ENCODE measurements at regions not wholly inside any gene's neighbourhood (a gene's known extent, or its start where the extent isn't known, plus 50 kb on each side); places are given as distances from the start of the nearest gene placed in this dataset.

DNA sequence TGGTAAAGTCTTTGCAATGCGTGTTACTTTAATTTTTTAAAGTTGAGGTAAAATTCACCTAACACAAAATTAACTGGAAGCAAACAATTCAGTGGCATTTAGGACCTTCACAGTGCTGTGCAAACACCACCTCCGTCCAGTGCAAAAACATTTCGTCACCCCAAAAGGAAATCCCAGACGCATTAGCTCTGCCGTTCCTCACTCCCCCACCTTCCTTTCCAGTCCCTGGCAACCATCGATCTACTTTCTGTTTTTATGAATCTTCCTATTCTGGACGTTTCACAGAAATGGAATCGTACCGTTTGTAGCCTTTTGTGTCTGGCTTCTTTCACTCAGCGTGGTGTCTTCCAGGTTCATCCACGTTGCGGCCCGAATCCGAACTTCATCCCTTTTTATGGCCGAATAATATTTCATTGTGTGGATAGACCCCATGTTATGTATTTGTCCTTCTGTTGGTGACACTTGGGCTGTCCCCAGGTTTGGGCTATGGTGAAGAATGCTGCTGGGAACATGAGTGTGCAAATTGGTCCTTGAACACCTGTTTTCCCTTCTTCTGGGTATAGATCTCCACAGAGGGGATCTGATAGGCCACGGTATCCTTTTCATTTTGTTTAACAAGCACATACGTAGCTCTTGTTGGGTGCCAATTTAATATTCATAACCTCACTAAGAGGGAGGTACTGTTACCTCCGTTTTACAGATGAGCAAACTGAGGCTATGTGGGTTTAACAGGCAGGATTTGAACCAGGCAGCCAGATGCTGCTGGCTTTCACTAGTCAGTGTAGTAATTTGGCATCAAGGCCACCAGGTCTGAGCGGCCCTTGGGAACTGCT, 232.0 kb upstream of the GSE1 start:
- no peak for DNase-seq

DNA sequence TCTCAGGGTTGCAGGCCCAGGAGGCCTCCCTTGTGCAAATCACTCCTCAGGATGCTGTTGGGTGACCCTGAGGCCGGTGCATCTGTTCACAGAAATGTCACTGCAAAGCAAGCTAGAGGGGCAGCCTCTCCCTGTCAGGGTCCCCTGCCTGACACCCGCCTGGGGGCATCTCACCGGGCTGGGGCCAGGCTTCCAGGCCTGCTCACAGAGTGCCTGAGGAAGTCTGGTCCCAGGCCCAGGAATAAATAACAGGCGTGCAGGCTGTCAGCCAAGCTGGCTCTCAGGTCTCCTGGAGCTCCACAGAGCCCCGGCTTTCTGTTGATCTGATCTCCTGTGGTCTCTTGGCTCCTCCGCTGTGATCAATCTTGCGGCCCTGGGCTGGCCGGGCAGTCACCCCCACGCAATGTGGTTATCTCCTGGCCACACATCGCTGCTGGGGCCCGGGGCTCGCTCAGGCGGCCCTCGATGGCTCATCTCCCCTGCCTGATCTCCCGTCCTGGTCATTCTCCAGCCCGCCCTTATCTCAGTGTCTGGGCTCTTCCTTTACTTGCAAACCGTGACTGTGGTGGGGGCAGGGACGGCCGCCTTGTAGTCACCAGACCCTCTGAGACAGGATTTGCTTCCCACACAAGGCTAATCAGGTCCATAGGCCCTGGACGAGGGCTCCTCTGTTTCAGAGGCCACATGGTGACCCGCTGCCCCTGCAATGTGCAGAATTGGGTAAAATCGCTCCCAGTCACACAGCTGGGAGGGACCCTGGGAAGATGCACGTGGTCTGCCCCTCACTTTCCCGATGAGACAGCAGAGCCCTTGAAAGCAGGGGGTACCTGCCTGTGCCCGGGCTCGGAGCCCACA, 231.2 kb upstream of the GSE1 start:
- no peak for DNase-seq

DNA sequence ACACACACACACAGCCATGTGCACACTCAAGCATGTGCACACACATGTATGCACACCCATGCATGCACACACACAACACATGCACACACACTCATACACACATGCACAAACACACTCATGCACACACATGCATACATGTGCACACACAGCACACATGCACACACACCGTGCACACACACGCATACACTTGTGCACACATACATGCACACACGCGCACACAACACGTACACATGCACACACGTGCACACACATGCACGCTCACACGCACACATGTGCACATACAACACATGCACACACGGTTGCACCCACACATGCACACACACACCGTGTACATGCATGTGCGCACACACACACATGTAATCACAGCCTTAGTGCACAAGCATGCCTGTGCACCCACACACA, 230.4 kb upstream of the GSE1 start:
- no peak for DNase-seq

DNA sequence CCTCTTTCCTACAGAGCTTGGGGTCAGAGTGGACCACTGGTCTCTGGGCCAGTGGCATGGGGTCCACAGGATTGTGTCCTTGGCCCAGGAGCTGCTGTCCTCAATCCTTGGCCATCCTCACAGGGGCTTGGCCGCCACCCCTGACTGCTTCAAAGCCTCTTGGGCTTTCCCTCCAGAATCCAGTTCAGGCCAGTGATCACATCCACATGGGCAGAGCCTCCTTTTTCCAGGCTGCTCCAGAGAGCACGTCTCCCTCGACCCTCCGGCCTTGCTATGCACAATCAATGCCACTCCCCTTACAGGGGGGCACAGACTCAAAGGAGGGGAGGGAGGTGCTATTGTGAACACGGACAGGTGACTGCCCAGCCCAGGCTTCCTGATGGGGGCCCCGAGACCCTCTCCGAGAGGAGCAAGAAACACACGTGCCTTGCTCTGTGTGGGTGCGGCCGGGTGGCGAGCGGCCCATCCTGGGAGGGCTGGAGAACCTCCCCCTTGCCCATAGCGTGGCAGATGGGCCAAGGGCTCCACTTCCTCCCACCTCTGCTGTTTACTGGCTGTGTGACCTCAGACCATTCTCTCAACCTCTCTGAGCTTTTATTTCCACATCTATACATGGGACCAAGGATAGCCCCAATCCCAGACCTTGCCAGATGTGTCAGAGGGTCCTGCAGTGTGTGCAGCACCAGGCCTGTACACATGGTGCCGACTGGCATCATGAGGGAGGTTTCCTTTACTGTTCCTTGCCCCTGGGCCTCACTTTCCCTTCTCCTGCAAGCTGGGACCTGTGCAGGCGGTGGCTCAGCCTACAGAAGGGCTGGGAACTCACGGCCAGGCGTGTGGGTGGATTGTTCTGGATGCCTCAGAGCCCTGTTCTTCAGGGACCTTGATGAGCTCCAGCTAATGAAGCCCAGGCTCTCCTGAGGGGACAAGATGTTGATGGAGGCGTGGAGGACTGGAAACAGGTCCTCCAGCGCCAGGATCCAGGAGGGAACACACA, 229.0 kb upstream of the GSE1 start:
- no peak for DNase-seq

DNA sequence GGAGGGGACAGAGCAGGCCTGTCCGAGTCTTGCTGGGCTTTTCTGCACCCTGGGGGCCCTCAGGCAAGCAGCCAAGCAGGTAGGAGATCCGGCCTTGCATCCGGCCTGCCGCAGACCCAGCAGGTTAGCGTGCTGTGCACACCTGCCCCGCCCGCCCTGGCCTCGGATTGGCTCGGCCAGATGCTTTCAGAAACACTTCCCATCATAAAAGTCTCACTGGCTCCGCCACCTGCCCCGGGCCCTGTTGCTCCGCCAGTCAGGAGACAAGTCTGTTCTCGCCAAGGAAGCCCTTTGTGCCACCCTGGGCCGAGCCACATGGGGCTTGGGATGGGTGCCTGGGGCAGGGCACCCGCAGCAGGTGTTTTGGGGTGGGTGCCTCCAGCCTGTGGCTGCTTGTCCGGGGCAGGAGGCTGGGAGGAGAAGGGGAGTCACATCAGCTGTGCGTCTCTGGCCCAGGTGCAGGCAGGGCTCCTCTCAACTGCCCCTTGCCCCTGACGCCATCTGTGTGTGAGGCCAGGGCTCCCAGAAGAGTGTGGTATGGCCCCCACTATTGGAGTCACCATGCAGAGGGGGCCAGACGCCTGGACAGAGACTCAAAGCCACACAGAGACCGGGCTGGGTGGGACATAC, 228.2 kb upstream of the GSE1 start:
- DNase-seq: no peak

DNA sequence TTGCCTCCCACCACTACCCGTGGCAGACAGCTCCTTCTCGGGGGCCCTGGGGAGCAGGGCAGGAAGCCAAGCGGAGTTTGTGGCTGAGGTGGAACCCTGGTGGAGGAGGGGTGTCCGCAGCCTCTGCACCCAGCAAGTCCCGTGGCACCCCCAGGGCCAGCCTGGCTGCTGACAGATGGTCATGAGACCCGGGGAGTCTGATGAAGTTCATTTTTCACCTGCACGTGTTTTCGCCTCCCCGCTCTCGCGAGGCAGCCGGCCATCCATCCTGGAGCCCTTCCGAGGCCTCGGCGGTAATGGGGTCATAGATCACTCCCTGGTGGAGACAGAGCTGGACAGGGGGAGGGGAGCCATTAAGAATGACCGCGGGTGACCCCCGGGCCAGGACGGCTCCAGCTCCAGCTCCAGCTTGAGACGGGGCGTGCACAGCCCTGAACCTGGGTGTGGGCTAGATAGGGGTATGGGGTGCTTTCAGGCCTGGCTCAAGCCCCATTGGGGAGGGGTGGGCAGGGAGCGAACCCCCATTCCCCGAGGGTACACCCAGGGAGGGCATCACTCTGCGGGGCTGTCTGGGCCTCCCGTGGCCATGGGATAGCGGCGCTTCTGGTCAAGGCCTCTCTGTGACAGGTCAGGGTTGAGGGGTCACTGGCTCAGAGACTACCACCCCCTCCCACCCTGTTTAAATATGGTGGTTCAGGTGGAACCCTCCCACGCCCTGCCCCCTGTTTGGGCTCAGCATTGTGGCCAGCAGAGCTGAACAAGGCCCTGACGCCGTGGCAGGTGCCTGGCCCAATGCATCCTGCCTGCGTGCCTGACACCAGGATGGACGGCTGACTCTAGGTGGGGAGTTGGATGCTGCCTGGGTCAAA, 227.4 kb upstream of the GSE1 start:
- DNase-seq: peak; percentile 12

DNA sequence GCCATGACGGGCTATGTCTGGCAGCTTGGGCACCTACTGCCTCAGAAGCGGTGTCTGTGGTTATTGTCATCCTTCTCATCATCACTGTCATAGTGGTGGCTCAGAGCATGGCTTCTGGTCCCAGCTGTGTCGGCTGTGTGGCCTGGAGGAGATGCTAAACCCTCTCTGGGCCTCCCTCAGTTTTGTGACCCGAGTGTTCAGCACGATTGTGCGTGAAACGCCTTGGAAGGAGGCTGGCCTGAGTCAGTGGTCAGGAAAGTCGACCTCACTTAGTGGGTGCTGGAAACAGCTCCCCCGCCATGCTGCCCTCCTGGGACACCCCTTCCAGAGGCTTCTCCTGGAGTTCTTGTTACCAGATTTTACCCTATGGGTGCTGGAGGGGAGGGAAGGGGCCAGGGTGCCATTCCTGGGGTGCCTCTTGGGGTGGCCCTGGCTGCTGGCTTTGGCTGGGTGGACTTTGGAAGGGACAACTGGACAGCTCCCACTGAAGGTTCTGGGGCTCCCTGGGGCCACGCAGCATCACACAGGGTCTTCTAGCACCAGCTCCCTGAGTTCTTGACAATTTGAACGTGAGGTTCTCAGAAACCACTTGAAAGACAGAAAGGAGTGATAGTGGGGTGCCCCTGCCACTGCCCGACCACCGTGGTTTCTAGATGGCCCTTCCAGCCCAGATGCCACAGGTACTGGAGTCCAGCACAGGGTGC, 226.5 kb upstream of the GSE1 start:
- peak; percentile 5 for DNase-seq

DNA sequence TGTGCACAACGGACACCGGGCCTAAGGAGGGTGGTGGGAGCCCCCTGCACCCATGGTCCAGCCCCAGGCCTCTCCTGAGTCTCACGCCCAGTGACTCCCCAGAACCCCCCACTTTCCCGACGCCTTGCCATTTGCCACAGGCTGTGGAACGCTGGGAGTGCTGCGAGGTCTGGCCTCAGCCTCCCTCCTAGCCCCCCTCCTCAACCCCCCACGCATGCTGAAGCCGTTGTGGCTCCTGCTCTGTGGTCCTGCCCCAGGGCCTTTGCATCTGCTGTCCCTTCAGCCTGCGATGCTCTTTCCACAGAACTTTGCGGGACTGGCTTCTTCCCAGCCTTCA, 226.0 kb upstream of the GSE1 start:
- peak; percentile 12 for DNase-seq

DNA sequence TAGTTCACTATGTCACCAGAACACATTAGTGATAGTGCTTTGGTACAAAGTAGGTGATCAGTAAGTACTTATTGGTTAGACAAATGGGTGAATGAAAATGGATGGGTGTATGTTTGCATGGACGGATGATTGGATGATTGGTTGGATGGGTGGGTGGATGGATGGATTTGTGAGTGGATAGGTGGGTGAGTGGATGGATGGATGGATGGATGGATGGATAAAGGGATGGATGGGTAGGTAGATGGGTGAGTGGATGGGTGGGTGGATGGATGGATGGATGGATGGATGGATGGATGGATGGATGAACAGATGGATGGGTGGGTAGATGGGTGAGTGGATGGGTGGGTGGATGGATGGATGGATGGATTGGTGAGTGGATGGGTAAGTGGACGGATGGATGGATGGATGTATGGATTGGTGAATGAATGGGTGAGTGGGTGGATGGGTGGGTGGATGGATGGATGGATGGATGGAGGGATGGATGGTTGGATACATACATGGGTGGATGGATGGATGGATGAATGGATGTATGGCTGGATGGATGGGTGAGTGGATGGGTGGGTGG, 225.3 kb upstream of the GSE1 start:
- no peak for DNase-seq

DNA sequence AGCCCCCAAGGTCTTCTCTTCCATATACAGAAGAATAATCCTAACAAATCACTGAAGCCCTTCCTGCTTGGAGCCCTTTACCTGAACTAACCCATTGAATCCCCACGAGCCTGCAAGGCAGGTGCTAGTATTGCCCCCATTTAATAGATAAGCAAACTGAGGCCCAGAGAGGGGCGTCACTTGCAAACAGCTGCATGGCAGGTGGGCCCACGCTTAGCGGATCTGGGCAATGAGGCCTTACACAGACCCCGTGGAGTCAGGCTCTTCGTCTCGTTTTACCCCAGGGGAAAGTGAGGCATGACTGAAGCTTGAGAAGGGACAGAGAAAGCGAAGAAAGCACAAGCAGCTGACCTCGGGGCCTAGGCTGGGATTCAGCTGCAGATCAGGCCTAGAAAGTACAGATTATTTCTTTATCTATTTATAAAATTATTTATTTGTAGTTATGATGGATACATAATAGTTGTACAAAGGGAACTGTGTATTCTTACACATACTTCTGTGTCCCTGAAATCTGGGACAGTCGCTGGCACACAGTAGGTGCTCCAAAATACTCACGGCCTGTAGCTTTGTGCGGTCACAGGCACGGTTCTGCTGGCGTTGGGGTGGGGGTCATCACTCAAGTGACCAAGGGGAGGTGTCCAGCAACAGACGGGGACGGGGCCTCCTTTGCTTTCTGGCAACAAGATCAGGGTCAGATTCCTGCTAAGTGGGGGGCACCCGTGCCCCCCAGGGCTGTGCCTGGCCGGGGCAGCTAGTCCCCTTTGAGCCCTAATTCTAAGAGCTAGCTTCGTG, 223.2 kb upstream of the GSE1 start:
- peak; percentile 1 for DNase-seq

DNA sequence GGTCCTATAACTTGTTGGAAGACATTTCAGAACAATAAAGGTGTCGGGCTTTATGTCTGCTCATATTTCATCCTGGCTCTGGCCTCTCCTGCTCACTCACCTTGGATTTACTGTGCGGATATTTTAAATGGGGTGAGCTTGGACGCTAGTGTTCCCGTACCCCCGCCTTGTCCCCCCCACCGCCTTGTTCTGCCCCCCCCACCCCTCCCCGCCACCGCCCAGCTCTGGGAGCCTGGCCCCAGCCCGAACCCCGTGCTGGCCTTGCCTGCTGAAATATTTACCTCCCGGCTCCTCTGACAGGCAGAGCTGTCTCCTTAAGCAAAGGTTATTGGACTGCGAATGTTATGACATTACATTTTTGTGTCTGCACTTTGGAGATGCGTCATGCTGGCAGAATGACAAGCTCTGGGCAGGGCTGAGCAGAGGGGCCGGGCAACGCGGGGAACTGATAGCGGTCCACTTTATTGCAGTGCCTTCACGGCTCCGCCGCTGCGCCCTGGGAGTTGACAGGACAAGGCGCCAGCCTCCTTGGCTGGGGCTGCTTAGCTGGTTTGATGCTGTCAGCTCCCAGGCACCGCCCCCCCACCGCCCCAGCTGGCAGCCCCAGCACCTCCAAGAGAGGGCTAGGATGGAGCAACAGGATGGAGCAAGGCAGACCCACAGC, 222.5 kb upstream of the GSE1 start:
- DNase-seq: peak; percentile 11

DNA sequence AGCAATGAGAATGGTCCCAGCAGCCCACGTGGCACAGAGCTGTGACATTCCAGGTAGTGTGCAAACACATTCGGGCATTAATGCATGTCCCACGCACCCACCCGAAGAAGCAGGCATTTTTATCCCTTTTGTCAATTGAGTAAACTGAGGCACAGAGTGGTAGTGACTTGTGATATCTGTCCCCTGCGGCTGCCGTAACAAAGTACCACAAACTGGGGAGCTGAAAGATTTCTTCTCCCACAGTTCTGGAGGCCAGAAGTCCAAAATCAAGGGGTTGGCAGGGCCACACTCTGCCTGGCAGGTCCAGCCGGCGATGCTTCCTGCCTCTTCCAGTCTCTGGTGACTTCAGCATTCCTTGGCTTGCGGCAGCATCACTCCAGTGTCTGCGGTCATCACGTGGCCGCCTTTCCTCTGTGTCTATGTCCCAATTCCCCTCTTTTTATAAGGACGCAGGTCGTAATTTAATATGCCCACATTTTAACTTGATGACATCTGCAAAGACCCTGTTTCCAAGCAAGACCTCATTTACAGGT, 221.9 kb upstream of the GSE1 start:
- peak; percentile 1 for DNase-seq

DNA sequence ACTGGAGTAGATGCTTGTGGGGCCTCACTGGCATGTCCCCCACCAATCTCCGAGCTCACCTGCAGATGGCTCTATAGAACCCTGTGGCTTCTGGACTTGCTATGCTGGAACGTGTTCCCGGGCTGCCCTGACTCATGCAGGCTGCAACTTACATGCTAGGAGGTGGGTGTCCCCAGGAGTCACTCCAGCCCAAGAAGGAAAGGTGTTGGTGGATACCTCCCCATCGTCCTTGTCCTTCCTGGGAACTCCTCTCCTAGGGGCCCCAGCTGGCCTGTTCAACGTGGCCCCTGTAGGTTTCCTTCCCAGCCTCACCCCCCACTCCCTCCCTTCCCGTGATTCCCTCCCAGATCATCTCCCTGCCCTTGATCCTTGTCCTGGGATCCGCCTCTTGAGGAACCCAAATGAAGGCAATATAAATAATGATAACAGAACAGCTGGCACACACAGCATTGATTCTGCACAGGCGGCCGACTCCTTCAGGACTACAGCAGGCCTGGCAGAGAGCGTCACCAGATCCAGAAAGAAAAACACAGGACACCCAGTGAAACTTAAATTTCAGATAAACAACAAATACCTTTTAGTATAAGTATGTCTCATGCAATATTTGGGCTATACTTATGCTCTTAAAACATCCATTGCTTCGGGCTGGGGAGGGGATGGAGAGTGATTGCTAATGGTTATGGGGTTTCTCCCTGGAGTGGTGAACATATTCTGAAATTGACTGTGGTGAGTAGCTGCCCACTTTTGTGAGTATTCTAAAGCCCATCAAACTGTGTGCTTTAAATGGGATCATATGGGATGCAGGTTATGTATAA, 221.1 kb upstream of the GSE1 start:
- DNase-seq: peak; percentile 7

DNA sequence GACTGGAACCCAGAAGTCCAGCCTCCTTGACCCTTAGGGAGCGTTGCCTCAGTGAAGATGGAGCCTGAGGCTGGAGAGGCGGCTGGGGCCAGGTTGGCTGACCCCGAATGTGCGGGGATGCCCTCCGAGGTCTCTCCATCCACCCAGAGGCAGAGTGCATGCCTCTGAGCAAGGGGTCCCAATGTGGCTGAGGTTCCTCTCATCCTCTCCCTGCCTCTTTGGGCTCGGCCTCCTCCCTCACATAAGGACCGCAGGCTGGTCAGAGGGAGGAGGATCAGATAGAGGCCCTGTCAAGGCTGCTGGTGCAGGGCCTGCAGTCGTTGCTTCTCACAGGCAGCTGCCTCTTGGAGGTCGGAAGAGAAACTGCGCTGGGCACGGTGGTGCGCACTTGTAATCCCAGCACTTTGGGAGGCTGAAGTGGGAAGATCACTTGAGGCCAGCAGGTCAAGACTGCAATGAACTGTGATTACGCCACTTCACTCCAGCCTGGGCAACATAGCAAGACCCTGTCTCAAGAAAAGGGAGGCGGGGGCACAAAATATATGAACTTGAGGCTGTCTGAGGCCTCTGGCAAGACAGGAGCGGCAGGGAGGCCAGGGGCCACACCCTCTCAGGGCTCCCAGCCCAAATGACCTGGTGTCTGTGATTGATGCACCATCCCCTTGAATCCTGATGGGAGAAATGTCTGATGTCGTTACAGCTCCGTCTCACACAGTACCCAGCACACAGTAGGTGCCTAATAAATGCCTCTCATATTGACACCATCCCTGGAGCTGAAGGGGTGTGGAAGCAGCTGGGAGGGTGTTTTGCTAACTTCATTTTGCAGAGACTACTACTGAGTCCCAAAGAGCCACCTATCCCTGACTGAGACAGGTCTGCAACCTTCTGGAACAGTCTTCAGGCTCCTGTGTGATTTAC, 220.1 kb upstream of the GSE1 start:
- peak; percentile 15 for DNase-seq

DNA sequence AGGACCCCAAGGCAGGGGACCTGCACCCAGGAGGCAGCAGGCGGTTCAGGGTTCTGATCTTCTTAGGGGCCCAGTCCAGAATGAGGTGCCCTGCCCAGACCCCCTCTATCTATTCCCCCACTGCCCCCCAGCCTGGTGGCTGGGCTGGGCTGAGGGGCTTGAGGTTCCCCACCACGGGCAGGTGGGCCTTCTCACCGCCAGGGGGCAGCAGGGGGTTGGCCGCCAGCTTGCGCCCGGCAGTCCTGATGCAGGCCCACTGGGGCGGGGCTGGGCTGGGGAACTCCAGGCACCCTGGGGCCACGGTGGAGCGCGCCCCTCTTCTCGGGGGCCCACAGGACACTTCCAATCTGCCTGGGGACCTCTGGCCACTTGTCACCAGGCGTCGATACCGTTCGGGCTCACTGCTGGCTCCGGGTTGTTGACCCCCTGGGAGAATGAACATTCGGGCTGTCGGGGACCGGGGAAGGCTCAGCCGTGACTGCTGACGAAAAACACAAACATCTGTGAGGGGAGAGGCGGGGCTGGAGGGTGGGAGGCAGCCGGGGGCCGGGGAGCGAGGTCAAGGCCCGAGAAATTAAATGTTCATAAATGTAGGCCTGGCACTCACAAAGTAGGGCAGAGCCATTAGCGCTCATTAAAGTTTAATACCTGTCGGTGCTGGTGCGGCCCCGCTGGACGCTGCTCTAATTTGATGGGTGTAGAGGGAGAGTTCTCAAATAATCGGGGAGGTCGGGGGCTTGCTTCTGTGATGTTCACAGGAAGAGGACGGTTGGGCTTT, 219.3 kb upstream of the GSE1 start:
- DNase-seq: peak; percentile 78
